Spleen (tissue), 11 donors: ENCODE measurements at regions not wholly inside any gene's neighbourhood (a gene's known extent, or its start where the extent isn't known, plus 50 kb on each side); places are given as distances from the start of the nearest gene placed in this dataset.

Source experiments
- DNase-seq: peaks from one replicate; pipeline ENCODE4 v3.0.0-alpha.2; 2020
- H3K27ac ChIP-seq, 8 donors: fragments of 200-600 bp; sonication (generic) in 7 of 8; 1 replicate in 4 of 8; 2 replicates in 4 of 8; pipeline versions ENCODE4 v1.5.0 to v1.8.0; 2016 to 2021; ENCODE audit warnings: inconsistent platforms in 4 of 8, mild to moderate bottlenecking in 4 of 8, moderate library complexity in 1 of 8
- H3K27me3 ChIP-seq, 7 donors: fragments of 200-600 bp; sonication (generic) in 6 of 7; replicated peaks in 1 of 7; 1 replicate in 4 of 7; 2 replicates in 3 of 7; pipeline versions ENCODE4 v1.5.0 to v1.8.0; 2016 to 2021; ENCODE audit warnings: inconsistent platforms in 3 of 7, mild to moderate bottlenecking in 1 of 7
- H3K36me3 ChIP-seq, 6 donors: fragments of 200-600 bp; sonication (generic) in 5 of 6; 1 replicate in 4 of 6; 2 replicates in 2 of 6; pipeline versions ENCODE4 v1.5.0 to v1.8.0; 2016 to 2021; ENCODE audit warnings: inconsistent platforms in 2 of 6
- H3K4me1 ChIP-seq, 6 donors: fragments of 200-600 bp; sonication (generic) in 5 of 6; 1 replicate in 3 of 6; 2 replicates in 3 of 6; pipeline versions ENCODE4 v1.5.0 to v1.8.0; 2016 to 2021; ENCODE audit warnings: inconsistent platforms in 3 of 6
- H3K4me3 ChIP-seq, 8 donors: fragments of 200-600 bp; sonication (generic) in 7 of 8; 1 replicate in 4 of 8; 2 replicates in 4 of 8; pipeline versions ENCODE4 v1.5.0 to v1.8.0; 2016 to 2021; ENCODE audit warnings: inconsistent platforms in 4 of 8, mild to moderate bottlenecking in 4 of 8, moderate library complexity in 2 of 8
- H3K9me3 ChIP-seq, 8 donors: fragments of 200-600 bp; sonication (generic) in 7 of 8; 1 replicate in 4 of 8; 2 replicates in 4 of 8; pipeline versions ENCODE4 v1.5.0 to v1.8.0; 2016 to 2021; ENCODE audit warnings: inconsistent platforms in 4 of 8
- POLR2A ChIP-seq, 3 donors: fragments of 450-650 bp; IDR thresholded peaks; one replicate each; pipeline ENCODE4 v1.5.1; 2017; ENCODE audit warnings: antibody characterized with exemption in 3 of 3, mild to moderate bottlenecking in 1 of 3
- POLR2AphosphoS5 ChIP-seq, 3 donors: sonication (generic); formaldehyde crosslinking; IDR thresholded peaks; one replicate each; pipeline ENCODE4 v1.5.1; 2017; ENCODE audit warnings: antibody characterized with exemption in 3 of 3
- WGBS, 5 donors: extraction: QIAGEN DNeasy Blood & Tissue Kit in 3 of 5; methylation state at CpG; one replicate each; pipeline versions ENCODE4 v1.1.5 to v1.1.7; 2013 to 2018; 5-methylcytosine and 5-hydroxymethylcytosine counted together
- intact Hi-C: fragments of 100-400 bp; cut with DNase I; formaldehyde crosslinking; loops from one replicate; pipeline ENCODE4 v1.15.0; 2023; ENCODE audit warnings: low total_unique reads
- TF ChIP-seq, protein P1 (sequence below), 11 experiments: fragments of 200-600 bp in 7 of 11; fragments of 450-650 bp in 4 of 11; sonication (generic) in 4 of 11; IDR thresholded peaks in 8 of 11; conservative IDR thresholded peaks in 3 of 11; 1 replicate in 7 of 11; 2 replicates in 4 of 11; pipeline versions ENCODE4 v1.4.0 to v1.8.0; 2016 to 2021; ENCODE audit warnings: antibody characterized with exemption in 11 of 11, inconsistent platforms in 4 of 11, mild to moderate bottlenecking in 1 of 11
- donor health status: healthy with polysubstance abuse.
- donor health status: DM: no; HTN: no; CAD: no; lungs with moderate emphysema.
- donor health status: DM: no; HTN: no; CAD: no.
- donor health status: Bipolar disorder and iron deficiency.
- donor health status: healthy.
- donor health status: DM: no; HTN: no; CAD: no.
- donor health status: DM: yes; HTN: yes; CAD: no.

DNA sequence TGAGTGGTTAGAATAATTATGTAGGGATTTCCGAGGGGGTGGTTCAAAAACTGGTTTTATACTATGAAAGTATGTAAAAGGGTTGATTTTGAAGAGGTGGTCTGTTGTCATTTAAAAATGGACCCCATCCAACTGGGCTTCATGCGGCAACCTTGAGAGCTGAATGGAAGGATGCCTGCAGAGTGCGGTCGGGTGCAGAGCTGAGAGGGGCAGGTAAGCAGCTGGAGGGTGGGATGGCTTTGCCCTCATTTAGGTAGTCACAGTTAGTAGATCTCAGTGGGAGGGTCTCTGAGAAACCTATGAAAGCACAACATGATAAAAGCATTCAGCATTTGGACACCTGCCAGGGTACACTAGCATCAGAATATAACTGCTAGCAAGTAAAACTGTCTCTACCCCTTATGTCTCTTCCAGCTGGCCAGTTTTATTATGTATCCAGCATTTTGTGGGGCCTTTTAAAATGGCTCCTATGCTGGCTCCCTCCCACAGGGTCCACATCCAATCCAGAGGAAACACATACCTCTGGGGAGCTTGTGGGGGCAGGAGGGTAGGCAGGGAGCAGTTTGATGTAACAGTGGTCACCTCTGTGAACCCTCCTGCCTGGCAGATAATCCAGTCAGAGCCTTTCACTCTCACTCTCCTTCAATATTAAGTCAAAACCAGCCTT lies 75.9 kb upstream of the MAGI2 start:
- Histone ChIP-seq H3K4me3 (no peak overlapping the region), H3K27me3 (no peaks in the 10 kb centered on the region), H3K27ac (no peak overlapping the region), H3K4me1 (no peaks in the 10 kb centered on the region), H3K36me3 (no peaks in the 10 kb centered on the region), H3K9me3 (no peaks in the 10 kb centered on the region)
- TF ChIP-seq POLR2AphosphoS5 (IDR thresholded peaks at IDR 0.05), result no peak
- intact Hi-C loops, result no loop called here
- no peak for DNase-seq
- WGBS, 5 donors, result 87 to 97% (median 92%) methylated on average over 4 of the region's 4 CpGs

DNA sequence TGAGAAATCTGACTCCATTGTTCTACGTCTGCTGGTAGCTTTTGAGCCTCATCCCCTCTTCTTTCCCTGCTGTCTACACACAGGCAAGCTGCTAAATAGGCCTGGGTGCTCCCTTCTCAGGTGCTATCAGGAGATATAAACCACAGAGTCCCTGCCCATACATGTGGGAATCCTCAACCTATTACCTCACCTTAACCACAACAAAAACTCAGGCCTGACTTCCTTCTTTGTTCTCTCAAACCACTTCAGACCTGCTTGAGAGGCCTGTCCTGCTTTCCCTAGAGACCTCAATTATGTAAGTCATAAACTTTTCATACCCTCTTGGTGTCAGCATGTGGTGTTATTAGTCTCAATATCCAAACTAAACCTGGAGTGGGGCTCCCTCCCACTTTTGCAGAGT lies 75.0 kb upstream of the MAGI2 start:
- intact Hi-C loops, result no loop called here
- Histone ChIP-seq H3K27ac (no peak overlapping the region), H3K36me3 (no peaks in the 10 kb centered on the region), H3K4me3 (no peak overlapping the region), H3K4me1 (no peaks in the 10 kb centered on the region), H3K27me3 (no peaks in the 10 kb centered on the region), H3K9me3 (no peaks in the 10 kb centered on the region)
- no peak for TF ChIP-seq POLR2A (IDR thresholded peaks at IDR 0.05)
- TF ChIP-seq POLR2AphosphoS5 (IDR thresholded peaks at IDR 0.05), result no peak
- TF ChIP-seq, protein P1, sequence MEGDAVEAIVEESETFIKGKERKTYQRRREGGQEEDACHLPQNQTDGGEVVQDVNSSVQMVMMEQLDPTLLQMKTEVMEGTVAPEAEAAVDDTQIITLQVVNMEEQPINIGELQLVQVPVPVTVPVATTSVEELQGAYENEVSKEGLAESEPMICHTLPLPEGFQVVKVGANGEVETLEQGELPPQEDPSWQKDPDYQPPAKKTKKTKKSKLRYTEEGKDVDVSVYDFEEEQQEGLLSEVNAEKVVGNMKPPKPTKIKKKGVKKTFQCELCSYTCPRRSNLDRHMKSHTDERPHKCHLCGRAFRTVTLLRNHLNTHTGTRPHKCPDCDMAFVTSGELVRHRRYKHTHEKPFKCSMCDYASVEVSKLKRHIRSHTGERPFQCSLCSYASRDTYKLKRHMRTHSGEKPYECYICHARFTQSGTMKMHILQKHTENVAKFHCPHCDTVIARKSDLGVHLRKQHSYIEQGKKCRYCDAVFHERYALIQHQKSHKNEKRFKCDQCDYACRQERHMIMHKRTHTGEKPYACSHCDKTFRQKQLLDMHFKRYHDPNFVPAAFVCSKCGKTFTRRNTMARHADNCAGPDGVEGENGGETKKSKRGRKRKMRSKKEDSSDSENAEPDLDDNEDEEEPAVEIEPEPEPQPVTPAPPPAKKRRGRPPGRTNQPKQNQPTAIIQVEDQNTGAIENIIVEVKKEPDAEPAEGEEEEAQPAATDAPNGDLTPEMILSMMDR (IDR thresholded peaks at IDR 0.05 in 8 of 11, conservative IDR thresholded peaks at IDR 0.05 in 3 of 11), result no peak
- WGBS, 5 donors, result 85 to 91% (median 90%) methylated on average over 1 of the region's 1 CpG
- DNase-seq, result no peak

DNA sequence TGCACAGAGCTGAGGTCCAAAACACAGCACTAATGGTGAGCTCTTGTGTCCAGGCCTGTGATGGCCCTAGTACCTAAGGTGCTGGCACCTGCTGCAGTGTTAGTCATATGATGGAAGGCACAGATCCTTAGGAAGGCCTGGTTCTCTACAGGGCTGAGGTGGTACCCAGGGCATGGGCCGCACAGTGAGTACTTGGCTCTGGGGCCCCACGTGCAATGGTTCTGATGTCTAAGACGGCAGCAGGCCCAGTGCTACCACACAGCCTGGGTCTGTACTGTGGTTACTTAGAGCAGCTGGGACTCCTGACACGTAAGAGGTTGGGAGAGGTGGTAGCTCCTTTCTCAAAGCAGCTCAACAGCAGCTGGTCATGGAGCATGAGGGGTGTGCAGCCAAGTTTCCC lies 70.6 kb upstream of the MAGI2 start:
- H3K27me3 ChIP-seq, result no peaks in the 10 kb centered on the region
- no peak overlapping the region for H3K27ac ChIP-seq
- WGBS, 5 donors, result 89 to 94% (median 93%) methylated on average over 4 of the region's 4 CpGs
- H3K9me3 ChIP-seq, result no peaks in the 10 kb centered on the region
- no peak overlapping the region for H3K4me3 ChIP-seq
- intact Hi-C loops, result no loop called here
- peak; percentile 67 for DNase-seq
- H3K4me1 ChIP-seq, result no peaks in the 10 kb centered on the region
- no peaks in the 10 kb centered on the region for H3K36me3 ChIP-seq
- TF ChIP-seq POLR2AphosphoS5 (IDR thresholded peaks at IDR 0.05), result no peak
- TF ChIP-seq POLR2A (IDR thresholded peaks at IDR 0.05), result no peak
- TF ChIP-seq, protein P1 (IDR thresholded peaks at IDR 0.05 in 8 of 11, conservative IDR thresholded peaks at IDR 0.05 in 3 of 11), result no peak

DNA sequence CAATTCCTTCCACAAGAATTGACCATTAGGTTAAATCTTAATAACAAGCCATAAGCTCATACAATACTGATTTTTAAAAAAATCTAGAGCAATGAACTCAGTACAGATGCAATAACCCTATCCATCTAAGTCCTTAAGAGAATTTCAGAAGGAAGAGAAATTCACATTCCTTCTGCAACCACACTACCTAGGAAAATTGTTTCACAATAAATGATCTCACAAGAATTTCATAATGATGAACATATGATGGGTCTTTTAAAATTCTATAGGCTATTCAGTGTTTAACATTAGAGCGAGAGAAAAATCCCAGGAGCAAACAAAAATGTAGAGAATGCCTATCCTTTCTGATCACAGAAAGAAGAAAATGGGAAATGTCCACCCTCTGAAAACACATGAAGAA lies 70.0 kb upstream of the MAGI2 start:
- intact Hi-C loops, result no loop called here
- no peak overlapping the region for H3K4me3 ChIP-seq
- 76 to 98% (median 87%) methylated on average over 1 of the region's 1 CpG for WGBS, 5 donors
- no peak for DNase-seq
- H3K36me3 ChIP-seq, result no peaks in the 10 kb centered on the region
- no peak overlapping the region for H3K27ac ChIP-seq
- H3K4me1 ChIP-seq, result no peaks in the 10 kb centered on the region
- no peaks in the 10 kb centered on the region for H3K27me3 ChIP-seq
- H3K9me3 ChIP-seq, result no peaks in the 10 kb centered on the region
- TF ChIP-seq POLR2AphosphoS5 (IDR thresholded peaks at IDR 0.05), result no peak
- no peak for TF ChIP-seq POLR2A (IDR thresholded peaks at IDR 0.05)
- TF ChIP-seq, protein P1 (IDR thresholded peaks at IDR 0.05 in 8 of 11, conservative IDR thresholded peaks at IDR 0.05 in 3 of 11), result no peak

DNA sequence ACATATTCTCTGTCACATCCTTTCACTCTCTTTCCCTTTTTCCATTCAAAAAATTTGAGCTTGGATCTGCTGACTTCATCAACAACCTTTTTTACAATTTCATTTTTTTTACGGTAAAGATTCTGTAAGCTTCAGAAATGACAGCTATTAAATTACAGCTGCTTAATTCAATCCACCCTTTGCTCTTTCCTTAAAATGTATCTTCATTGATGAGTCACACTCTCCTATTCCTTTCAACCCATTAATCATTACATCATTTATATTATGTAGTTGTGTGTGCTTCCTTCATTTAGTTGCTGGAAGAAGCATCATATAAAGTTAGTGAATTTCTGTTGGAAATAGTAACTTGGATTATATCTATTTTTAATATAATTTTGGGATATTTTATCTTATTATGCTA lies 67.1 kb upstream of the MAGI2 start:
- DNase-seq, result no peak
- Histone ChIP-seq H3K9me3 (no peaks in the 10 kb centered on the region), H3K4me1 (no peaks in the 10 kb centered on the region), H3K27ac (no peak overlapping the region), H3K36me3 (no peaks in the 10 kb centered on the region), H3K4me3 (no peak overlapping the region), H3K27me3 (no peaks in the 10 kb centered on the region)
- WGBS, 5 donors, result 90 to 98% (median 94%) methylated on average over 1 of the region's 1 CpG
- intact Hi-C loops, result no loop called here
- TF ChIP-seq POLR2AphosphoS5 (IDR thresholded peaks at IDR 0.05) (no peak), POLR2A (IDR thresholded peaks at IDR 0.05) (no peak)
- TF ChIP-seq, protein P1 (IDR thresholded peaks at IDR 0.05 in 8 of 11, conservative IDR thresholded peaks at IDR 0.05 in 3 of 11), result no peak
